Hematopoietic multipotent progenitor cell (in vitro differentiated cells): ENCODE measurements at regions not wholly inside any gene's neighbourhood (a gene's known extent, or its start where the extent isn't known, plus 50 kb on each side); places are given as distances from the start of the nearest gene placed in this dataset.

ENCODE experiments used
- DNase-seq, 3 donors: peaks; one replicate each; pipeline ENCODE4 v3.0.0-alpha.2; 2011 to 2015; ENCODE audit warnings: low read depth in 2 of 3, low spot score in 2 of 3

- DNase-seq = no peak
Observed at GRCh38 chr5:174356536-174356935, 311.0 kb downstream of the NSG2 start.

GRCh38 chr5:174358276-174358675 lies 312.8 kb downstream of the NSG2 start:
- no peak for DNase-seq

GRCh38 chr5:174359071-174359470 lies 313.6 kb downstream of the NSG2 start:
- DNase-seq = no peak

GRCh38 chr5:174362514-174362913 lies 317.0 kb downstream of the NSG2 start:
- DNase-seq = no peak

- no peak for DNase-seq
Observed at GRCh38 chr5:174363934-174364333, 318.4 kb downstream of the NSG2 start.

GRCh38 chr5:174364676-174365075 lies 319.2 kb downstream of the NSG2 start:
- no peak for DNase-seq

GRCh38 chr5:174371600-174372094 lies 326.1 kb downstream of the NSG2 start:
- no peak for DNase-seq

- DNase-seq = no peak
Observed at GRCh38 chr5:174374206-174374605, 328.7 kb downstream of the NSG2 start.

GRCh38 chr5:174376056-174376455 lies 330.6 kb downstream of the NSG2 start:
- no peak for DNase-seq

GRCh38 chr5:174376726-174377373 lies 331.3 kb downstream of the NSG2 start:
- DNase-seq = no peak

- DNase-seq = no peak
Observed at GRCh38 chr5:174378121-174378874, 332.8 kb downstream of the NSG2 start.

GRCh38 chr5:174380311-174380710 lies 334.8 kb downstream of the NSG2 start:
- DNase-seq = no peak

- no peak for DNase-seq
Observed at GRCh38 chr5:174381241-174381640, 335.7 kb downstream of the NSG2 start.

- no peak for DNase-seq
Observed at GRCh38 chr5:174383210-174384167, 338.0 kb downstream of the NSG2 start.

- DNase-seq = no peak
Observed at GRCh38 chr5:174384509-174384947, 339.0 kb downstream of the NSG2 start.

- no peak for DNase-seq
Observed at GRCh38 chr5:174386306-174386705, 338.1 kb upstream of the MSX2 start.

- DNase-seq = no peak
Observed at GRCh38 chr5:174386846-174387245, 337.5 kb upstream of the MSX2 start.

GRCh38 chr5:174387448-174387847 lies 336.9 kb upstream of the MSX2 start:
- no peak for DNase-seq

- DNase-seq = no peak
Observed at GRCh38 chr5:174392892-174393291, 331.5 kb upstream of the MSX2 start.

GRCh38 chr5:174396541-174396940 lies 327.8 kb upstream of the MSX2 start:
- DNase-seq = no peak

GRCh38 chr5:174397206-174397605 lies 327.2 kb upstream of the MSX2 start:
- no peak for DNase-seq
